ENCODE measurements at regions not wholly inside any gene's neighbourhood (a gene's known extent, or its start where the extent isn't known, plus 50 kb on each side); places are given as distances from the start of the nearest gene placed in this dataset.

- Histone ChIP-seq H3K9ac (ENCODE audit: low read length in 3 of 3) (no peak overlapping the region), H3K36me3 (ENCODE audit: control insufficient read depth in 2 of 3, insufficient read depth in 3 of 3, low read length in 3 of 3) (no peaks in the 10 kb centered on the region), H3K4me1 (ENCODE audit: control insufficient read depth in 2 of 3, insufficient read depth in 2 of 3, low read depth in 1 of 3, low read length in 3 of 3) (no peaks in the 10 kb centered on the region), H3K9me3 (ENCODE audit: control insufficient read depth in 2 of 3, insufficient read depth in 1 of 3, low read length in 3 of 3) (no peaks in the 10 kb centered on the region), H3K27ac (ENCODE audit: low read depth in 2 of 2, low read length in 2 of 2) (no peak overlapping the region), H3K4me3 (ENCODE audit: low read length in 3 of 3) (peak overlapping the region in 1 of 3 donors; percentile 24), H3K27me3 (ENCODE audit: control insufficient read depth, insufficient read depth, low read length) (no peaks in the 10 kb centered on the region)
- TF ChIP-seq CTCF (IDR thresholded peaks at IDR 0.05; ENCODE audit: borderline replicate concordance, extremely low read depth, insufficient read depth) = peak; percentile 77
- intact Hi-C loops (cut with DNase I) = no loop called here
- DNase-seq = peak in 4 of 5 donors; percentile 59 to 82 (median 72)
- no peak for FAIRE-seq
These were observed 372.0 kb upstream of the KIF2A start for GRCh38 chr5:61933787-61934626.

GRCh38 chr5:61941637-61942036 is 364.4 kb upstream of the KIF2A start:
- Histone ChIP-seq H3K27ac (ENCODE audit: low read depth in 2 of 2, low read length in 2 of 2) (no peak overlapping the region), H3K4me3 (ENCODE audit: low read length in 3 of 3) (no peak overlapping the region), H3K4me1 (ENCODE audit: control insufficient read depth in 2 of 3, insufficient read depth in 2 of 3, low read depth in 1 of 3, low read length in 3 of 3) (no peaks in the 10 kb centered on the region), H3K9me3 (ENCODE audit: control insufficient read depth in 2 of 3, insufficient read depth in 1 of 3, low read length in 3 of 3) (no peaks in the 10 kb centered on the region), H3K27me3 (ENCODE audit: control insufficient read depth, insufficient read depth, low read length) (no peaks in the 10 kb centered on the region), H3K36me3 (ENCODE audit: control insufficient read depth in 2 of 3, insufficient read depth in 3 of 3, low read length in 3 of 3) (no peaks in the 10 kb centered on the region), H3K9ac (ENCODE audit: low read length in 3 of 3) (no peak overlapping the region)
- FAIRE-seq (no peak), DNase-seq (no peak)
- intact Hi-C loops (cut with DNase I) = no loop called here
- no peak for TF ChIP-seq CTCF (IDR thresholded peaks at IDR 0.05; ENCODE audit: borderline replicate concordance, extremely low read depth, insufficient read depth)

GRCh38 chr5:61942462-61943049 is 363.4 kb upstream of the KIF2A start:
- DNase-seq (no peak), FAIRE-seq (no peak)
- Histone ChIP-seq H3K36me3 (ENCODE audit: control insufficient read depth in 2 of 3, insufficient read depth in 3 of 3, low read length in 3 of 3) (no peaks in the 10 kb centered on the region), H3K27me3 (ENCODE audit: control insufficient read depth, insufficient read depth, low read length) (no peaks in the 10 kb centered on the region), H3K9ac (ENCODE audit: low read length in 3 of 3) (no peak overlapping the region), H3K4me3 (ENCODE audit: low read length in 3 of 3) (no peak overlapping the region), H3K9me3 (ENCODE audit: control insufficient read depth in 2 of 3, insufficient read depth in 1 of 3, low read length in 3 of 3) (no peaks in the 10 kb centered on the region), H3K27ac (ENCODE audit: low read depth in 2 of 2, low read length in 2 of 2) (no peak overlapping the region), H3K4me1 (ENCODE audit: control insufficient read depth in 2 of 3, insufficient read depth in 2 of 3, low read depth in 1 of 3, low read length in 3 of 3) (no peaks in the 10 kb centered on the region)
- intact Hi-C loops (cut with DNase I) = no loop called here
- no peak for TF ChIP-seq CTCF (IDR thresholded peaks at IDR 0.05; ENCODE audit: borderline replicate concordance, extremely low read depth, insufficient read depth)

Data from kidney (tissue), 13 donors.